KG1 (cell line): ENCODE measurements at regions not wholly inside any gene's neighbourhood (a gene's known extent, or its start where the extent isn't known, plus 50 kb on each side); places are given as distances from the start of the nearest gene placed in this dataset.
"Not testable (repeated sequence)": the region's sequence is repeated elsewhere in the genome, so short reads cannot be mapped to it uniquely, and the experiment has no call there.

Source experiments
- DNase-seq: peaks from one replicate; lab custom pipeline; 2025; lab: John Stamatoyannopoulos, UW

DNA sequence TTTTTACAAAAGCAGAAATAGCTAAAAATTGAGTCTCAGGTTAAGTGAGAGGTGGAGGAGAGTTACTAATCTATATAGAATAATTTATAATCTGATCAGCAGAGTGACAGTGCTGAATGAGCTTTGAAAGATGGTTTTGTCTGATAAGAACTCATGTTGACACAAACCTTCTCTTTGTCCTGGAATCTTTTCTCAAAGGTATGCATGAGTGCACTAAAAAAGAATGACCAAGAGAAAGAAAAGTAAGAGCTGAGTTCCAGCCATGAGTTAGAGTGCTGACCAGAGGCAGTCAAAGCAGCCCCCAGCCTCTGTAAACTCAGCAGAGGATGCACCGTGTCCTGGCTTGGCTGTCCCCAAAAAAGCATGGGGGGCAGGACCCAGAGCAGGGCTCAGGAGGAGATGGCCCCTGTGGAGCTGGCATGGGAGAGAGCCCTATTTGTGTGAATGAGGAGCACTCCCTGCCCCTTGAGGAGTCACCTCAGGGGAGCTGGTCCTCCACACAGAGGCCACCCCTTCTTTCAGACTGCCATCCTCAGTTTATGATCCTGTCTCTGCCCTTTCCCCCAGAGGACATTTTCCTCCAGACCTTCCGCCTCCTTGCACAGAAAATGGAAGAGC is 129.8 kb downstream of the SEC23A start:
- no peak for DNase-seq

DNA sequence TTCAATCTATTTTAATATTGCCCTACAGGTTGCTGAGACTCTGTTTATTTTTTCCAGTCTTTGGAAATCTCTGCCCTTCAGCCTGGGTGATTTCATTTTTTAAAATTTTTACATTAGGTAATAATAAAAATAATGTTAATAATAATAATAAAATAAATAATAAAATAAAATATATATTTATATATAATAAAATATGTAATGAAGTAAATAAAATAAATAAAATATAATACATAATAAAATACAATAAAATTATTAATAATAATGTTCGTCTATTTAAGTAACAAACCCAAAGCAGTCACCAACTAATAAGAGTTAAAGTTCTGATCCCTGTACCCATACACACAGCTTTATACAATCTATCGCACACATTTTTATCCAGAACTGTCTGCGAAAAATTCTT is 130.5 kb downstream of the SEC23A start:
- DNase-seq = no peak

GRCh38 chr14:38971258-38971921 is 131.6 kb downstream of the SEC23A start:
- DNase-seq = no peak

GRCh38 chr14:38964630-38965029 is 138.4 kb downstream of the SEC23A start:
- no peak for DNase-seq

DNA sequence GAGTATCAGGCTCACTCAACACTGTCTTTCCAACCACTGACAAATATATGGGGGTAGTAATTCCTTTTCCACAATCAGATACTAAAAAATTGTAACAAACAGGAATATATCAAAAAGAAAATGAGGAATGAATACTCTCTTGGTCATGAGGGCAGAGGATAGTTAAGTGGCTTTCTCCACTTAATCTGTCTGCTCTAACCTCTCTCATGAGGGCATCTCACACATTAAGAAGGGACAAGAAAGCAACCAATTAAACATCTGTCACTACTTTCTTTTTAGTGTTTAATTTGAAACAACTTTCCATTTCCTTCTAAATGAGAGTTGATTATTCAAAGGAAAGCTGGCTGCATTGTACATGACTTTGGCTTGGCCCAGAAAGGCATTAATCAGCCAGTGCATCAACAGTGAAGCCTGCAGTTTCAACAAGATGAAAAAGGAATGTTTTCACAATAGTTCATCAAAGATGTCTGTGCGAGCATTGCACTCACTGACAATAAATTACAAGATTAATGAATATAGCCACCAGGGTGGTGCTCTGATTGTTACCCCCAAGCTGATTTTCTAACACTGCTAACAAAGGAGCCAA is 142.0 kb downstream of the SEC23A start:
- no peak for DNase-seq

GRCh38 chr14:38959021-38959420 is 144.0 kb downstream of the SEC23A start:
- no peak for DNase-seq

DNA sequence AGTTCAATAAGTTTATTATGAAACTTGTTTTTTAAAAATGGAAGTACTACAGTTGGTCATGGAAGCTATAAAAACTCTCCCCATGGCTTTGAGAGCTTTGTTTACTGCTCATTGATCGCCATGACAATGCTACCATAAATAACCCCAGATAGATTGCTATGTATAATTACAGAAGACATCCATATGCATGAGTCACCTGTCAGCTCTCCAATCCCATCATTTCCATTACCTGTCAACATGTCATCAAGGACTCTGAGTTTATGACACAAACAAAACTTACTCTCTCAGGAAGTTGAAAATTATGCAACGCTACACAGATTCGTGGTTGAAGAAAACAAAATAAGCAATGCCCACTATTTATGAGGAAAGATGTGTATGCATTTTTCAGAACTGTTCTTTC is 144.4 kb downstream of the SEC23A start:
- no peak for DNase-seq

- no peak for DNase-seq
Observed at GRCh38 chr14:38951451-38951850, 151.6 kb downstream of the SEC23A start.

GRCh38 chr14:38950676-38951075 is 152.4 kb downstream of the SEC23A start:
- DNase-seq = no peak

GRCh38 chr14:38948576-38948975 is 154.5 kb downstream of the SEC23A start:
- no peak for DNase-seq

DNA sequence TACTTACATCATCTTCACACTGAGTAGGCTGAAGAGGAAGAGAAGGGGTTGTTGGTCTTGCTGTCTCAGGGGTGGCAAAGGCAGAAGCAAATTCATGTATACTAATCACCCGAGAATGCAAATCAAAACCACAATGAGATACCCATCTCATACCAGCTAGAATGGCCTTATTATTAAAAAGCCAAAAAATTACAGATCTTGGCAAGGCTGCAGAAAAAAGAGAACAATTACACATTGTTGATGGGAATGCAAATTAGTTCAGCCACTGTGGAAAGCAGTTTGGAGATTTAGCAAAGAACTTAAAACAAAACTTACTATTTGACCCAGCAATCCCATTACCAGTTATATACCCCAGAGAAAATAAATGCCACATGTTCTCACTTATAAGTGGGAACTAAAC is 154.9 kb downstream of the SEC23A start:
- no peak for DNase-seq

DNA sequence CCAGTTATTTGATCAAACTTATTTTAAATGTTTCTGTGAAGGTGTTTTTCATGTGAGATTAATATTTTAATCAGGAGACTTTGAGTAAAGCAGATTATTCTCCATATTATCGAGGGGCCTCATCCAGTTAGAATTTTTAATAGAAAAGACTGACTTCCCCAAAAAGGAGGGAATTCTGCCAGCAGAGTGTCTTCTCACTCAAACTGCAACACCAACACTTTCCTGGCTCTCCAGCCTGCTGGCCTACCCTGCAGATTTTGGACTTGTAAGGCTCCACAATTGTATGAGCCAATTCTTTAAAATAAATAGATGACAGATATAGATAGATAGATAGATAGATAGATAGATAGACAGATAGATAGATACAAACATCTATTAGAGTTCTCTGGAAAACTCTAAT is 155.7 kb downstream of the SEC23A start:
- no peak for DNase-seq

- DNase-seq = no peak
Observed at GRCh38 chr14:38944691-38945090, 158.3 kb downstream of the SEC23A start.

- no peak for DNase-seq
Observed at GRCh38 chr14:38941488-38941887, 161.5 kb downstream of the SEC23A start.

- DNase-seq = not testable (repeated sequence)
Observed at GRCh38 chr14:38932653-38933000, 170.4 kb downstream of the SEC23A start.

DNA sequence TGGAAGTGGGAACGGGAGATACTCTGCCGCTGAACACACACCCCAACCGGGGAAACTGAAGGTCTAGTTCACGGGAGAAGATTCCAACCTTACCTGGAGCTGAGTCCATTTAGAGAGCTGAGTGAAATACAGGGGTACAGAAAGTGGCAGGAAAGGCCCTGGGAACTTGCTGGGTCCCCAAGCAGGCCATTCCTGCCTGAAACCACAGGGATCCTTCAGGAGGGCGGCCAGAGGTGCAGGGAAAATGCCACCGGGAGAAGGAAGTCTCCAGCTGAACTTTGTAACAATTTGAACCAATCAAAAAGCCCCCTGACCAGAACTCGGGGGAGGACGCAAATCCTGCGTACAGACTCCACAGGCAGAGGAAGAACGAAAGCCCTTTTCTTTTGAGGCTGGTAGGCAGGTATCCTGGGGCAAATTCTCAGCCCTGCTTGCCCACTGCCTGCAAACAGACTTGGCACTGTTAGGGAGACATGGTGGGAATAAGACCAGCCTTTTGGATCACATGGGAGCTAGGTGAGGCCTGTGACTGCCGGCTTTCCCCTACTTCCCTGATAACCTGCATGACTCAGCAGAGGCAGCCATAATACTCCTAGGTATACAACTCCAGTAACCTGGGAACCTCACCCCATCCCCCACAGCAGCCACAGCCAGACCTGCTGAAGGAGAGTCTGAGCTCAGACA is 170.9 kb downstream of the SEC23A start:
- no peak for DNase-seq

DNA sequence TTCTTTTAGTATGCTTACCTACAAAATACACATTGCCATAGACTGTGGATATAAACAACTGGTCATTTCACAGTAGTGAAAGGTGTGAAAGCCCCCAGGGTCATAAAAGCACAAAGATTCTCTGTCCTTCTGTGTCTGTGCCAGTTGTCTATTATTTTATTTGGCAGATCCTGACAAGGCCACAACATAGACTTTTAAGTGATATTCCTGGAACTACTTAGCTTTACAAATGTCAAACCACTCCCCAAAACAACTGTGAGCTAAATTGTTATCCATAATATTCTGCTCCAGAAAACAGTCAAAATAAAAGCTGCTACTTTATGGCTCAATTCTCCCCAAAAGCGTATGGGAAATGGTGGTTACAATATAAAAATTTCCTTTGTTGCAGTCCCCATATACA is 172.1 kb downstream of the SEC23A start:
- DNase-seq = no peak

GRCh38 chr14:38930022-38930421 is 173.0 kb downstream of the SEC23A start:
- DNase-seq = no peak

DNA sequence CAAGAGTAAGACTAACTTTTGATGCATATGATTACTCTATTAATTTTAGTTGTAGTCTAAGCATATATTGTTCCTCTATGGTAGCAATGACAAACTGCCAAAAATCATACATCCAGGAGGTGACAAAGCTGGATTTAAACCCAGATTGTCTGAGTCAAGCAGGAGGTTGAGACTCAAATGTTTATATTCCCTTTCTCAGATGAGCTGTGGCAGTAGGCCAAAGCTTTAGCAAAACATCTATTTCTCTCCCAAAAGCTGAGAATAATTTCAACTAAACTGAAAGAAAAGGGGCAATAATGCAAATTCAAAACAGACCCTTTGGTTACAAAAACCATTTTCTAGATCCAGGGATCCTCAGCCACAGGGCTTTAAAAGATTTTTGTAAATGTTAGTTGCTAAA is 173.6 kb downstream of the SEC23A start:
- no peak for DNase-seq

DNA sequence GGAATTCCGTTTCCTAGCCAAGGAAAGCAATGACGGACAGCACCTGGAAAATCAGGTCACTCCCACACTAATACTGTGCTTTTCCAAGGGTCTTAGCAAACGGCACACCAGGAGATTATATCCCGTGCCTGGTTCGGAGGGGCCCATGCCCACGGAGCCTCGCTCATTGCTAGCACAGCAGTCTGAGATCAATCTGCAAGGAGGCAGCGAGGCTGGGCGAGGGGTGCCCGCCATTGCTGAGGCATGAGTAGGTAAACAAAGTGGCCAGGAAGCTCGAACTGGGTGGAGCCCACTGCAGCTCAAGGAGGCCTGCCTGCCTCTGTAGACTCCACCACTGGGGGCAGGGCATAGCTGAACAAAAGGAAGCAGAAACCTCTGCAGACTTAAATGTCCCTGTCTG is 181.1 kb downstream of the SEC23A start:
- not testable (repeated sequence) for DNase-seq

DNA sequence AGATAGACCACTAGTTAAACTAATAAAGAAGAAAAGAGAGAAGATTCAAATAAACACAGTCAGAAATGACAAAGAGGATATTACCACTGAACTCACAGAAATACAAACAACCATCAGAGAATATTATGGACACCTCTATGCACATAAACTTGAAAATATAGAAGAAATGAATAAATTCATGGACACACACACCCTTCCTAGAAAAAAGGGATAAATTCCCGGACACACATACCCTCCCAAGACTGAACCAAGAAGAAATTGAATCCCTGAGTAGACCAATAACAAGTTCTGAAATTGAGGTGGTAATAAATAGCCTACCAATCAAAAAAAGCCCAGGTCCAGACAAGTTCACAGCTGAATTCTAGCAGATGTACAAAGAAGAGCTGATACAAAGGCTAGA is 187.9 kb downstream of the SEC23A start:
- DNase-seq = no peak

DNA sequence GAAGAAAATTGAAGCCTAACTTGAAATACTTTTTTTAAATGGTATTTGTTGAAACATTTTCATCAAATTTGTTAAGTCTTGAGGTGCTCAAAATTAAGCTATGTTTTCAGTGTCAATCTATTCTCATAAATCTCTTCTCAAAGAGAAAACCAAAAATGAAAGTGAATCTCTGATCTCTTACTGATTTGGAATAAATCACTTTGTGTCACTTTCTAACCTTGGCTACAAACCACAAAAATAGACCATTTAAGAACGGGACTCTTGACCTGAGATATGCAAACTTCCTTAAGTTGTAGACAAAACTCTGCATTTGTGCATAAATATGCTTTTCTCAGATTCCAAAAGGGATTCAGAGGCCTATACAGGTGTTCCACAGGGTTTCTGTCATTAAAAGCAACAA is 192.9 kb downstream of the SEC23A start:
- no peak for DNase-seq

GRCh38 chr14:38904959-38905358 is 198.1 kb downstream of the SEC23A start:
- no peak for DNase-seq
